GM19099 (cell line): ENCODE measurements at regions not wholly inside any gene's neighbourhood (a gene's known extent, or its start where the extent isn't known, plus 50 kb on each side); places are given as distances from the start of the nearest gene placed in this dataset.

Source experiments
- POLR2A ChIP-seq: IDR thresholded peaks from 3 replicates; pipeline ENCODE4 v1.6.1; 2011; ENCODE audit warnings: low read depth; ENCODE audit not compliant: insufficient read length; ENCODE audit errors: extremely low read depth

DNA sequence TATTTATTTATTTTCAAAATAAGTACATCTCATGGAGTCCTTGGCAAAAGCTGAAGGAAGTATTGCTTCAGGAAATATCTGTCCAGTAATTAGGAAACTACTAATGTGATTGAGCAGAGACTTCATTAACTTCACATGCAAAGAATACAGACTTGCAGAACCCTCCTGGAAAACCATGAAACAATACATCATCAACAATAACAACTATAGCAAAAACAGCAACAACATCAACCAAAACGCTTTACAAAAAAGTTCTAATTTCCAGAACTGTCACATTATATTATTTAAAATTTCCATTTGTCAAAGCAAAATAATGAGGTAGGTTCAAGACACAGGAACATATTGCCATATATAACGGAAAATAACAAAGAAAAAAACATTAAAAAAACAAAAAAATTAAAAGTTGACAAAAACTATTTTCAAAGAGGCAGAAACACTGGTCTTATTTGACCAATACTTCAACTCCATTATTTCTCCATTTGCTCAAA is 79.8 kb upstream of the TOP3B start:
- no peak for TF ChIP-seq POLR2A

DNA sequence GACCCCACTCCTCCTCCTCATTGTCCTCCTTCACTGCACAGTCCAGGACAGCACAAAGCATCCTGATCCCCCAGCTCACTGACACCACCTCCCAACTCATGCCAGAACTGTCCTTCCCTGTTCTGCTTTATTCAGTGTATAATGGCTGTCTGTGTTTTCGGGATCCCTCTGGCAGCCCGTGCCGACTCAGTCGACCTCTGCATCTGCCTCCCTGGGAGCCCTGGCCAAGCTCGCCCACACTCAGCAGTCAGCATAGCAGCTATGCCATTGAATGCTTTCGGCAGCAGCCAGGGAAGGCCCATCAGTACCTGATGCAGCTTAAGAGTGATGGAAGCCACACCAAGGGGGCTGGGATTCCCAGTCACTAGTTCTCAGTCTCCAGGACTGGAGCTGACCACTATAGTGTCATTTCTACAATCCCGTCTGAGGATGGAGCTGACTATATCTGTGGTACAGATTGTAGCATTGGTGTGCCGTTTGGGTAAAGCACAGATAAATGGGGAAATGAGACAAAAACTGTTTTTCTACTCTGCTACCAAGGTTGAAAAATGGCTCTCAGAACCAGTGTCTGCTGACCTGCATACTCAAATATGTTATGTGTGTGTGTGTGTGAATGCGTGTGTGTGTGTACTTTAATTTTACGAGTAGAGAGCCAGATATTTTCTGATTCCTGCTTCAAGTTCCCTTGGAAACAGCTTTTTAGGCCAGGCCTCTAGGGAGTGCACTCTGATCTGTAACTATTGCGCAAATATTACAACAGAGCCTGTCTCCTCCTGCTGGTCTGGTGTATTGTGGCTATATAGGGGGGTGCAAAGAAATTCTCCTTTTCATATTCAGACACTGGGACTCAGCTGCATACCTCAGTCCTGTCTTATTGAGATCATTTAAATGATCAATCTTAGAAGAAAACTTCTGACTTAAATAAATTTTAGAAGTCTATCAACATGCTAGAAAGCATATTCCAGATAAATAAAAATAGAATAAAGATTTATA is 78.8 kb upstream of the TOP3B start:
- no peak for TF ChIP-seq POLR2A

DNA sequence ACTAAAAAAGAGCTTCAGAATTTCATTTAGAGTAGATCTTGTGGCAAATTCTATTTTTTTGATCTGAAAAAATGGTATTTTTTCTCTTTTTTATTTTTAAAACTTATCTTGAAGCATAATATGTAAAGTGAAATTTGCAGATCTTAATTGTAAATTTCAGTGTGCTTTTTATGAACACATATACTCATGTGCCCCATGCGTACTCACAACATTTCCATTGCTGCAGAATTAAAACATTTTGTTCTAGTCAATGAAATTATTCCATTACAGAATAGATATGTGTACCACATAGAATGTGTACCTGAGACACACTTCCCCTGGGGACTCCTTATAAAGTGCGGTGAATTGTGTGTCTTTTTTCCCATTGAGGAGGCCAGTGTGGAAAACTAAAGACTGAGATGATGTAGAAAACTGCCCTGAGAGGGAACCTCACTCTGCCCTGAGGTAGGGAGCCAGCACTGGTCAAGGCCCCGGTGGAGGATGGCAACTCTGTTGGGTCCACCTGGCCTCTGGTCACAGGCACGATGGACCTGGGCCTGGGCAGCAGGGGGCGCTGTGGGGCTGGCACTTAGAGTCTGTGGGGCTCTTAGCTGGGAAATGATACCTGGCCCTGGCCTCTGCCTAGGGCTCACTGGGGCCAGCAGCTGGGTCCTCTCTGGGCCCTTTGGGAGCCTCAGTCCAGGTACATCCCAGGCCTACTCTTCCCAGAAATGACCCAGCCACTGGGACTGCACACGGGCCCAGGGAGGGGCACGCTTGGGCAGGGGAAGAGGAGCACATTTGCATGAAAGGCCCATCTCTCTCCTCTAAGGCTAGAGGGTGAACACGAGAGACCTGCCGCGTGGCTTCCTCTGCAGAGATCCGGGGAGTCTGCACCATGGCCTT is 77.9 kb upstream of the TOP3B start:
- TF ChIP-seq POLR2A: no peak

DNA sequence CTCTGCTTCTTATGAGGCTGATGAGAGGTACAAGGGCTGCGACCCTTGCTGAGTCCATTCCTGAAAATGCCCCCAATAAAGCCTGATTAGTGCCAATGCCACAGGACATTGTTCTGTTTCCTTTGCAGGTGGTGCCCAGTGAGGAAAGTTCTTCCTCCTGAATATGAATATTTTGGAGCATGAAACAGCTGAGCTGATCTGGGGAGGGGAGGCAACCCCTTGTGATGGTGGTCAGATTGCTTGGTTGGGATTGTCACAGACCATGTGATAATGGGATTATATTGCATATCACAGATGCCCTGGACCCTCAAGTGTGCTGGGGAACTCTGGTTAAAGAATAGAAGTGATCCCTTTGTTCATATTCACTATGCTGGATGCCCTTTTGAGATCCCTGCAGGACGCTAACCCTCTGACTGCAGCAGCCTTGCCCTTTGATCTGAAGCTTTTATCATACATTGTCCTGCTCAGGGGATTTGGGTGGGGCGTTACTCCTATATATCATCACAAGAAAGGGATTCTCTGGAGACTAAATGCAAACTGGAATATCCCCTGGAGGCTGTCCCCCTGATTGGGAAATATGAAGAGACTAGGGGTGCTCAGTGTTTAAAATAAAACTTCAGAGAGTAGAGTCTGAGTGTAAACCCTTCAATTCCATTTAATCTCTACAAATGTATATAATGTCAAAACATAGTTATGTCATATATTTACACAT is 76.9 kb upstream of the TOP3B start:
- TF ChIP-seq POLR2A: no peak

DNA sequence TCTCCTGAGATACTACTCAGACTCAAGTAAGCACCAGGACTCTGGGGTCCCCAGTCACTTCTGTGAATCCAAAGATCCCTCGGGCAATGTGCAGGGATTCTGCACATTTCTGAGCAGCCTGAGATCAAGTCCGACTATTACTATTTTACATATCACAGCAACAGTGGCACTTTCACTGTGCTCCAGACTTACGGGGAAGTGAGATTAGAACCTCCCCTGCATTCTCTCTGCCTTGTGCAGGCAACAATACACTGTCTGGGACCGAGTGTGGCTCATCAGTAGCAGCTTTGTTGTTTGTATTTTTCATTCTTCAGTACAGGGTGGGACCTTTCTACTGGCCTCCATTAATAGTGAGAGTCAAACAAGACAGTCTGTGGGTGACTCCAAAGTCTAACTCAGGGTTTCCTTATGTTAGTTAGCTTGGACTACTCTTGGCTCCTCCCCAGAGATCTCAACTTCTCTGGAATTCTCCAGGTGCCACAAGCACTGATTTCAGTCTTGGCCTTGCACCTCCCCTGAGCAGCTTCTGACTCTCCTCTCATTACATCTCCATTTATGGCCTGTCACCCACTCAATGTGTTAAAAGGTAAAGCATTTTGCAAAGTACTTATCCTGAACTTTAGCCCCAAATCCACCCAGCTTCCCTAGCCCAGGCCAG is 76.2 kb upstream of the TOP3B start:
- no peak for TF ChIP-seq POLR2A

DNA sequence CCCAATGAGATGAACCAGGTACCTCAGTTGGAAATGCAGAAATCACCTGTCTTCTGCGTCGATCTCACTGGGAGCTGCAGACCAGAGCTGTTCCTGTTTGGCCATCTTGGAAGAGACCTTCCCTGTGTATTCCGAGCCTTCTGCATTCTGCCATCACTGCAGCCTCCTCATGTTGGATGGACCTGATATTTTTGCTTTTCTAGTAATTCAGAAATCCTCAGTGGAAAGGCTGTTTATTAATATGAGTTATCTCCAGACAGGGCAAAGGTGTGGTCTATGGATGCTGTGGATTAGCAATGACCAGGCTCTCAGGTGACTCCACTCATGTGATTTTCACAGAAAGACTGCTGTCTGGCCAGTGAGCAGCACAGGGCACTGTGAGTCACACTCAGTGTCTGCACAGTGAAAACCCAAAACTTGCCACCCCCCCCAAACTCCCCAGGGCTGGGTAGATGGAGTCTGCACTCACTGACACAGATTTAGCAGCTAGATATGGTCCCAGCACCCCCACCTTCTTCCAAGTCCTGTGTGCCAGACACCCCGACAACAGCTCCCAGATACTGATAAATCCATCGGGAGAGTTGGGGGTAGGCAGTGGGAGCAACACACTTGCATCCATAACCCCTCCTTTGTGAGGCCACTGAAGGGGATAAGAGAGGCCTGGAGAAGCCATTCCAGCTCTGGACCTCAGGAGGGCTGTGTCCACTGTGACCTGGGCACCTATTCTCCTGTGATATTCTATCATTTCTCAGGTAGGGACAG is 75.2 kb upstream of the TOP3B start:
- no peak for TF ChIP-seq POLR2A

DNA sequence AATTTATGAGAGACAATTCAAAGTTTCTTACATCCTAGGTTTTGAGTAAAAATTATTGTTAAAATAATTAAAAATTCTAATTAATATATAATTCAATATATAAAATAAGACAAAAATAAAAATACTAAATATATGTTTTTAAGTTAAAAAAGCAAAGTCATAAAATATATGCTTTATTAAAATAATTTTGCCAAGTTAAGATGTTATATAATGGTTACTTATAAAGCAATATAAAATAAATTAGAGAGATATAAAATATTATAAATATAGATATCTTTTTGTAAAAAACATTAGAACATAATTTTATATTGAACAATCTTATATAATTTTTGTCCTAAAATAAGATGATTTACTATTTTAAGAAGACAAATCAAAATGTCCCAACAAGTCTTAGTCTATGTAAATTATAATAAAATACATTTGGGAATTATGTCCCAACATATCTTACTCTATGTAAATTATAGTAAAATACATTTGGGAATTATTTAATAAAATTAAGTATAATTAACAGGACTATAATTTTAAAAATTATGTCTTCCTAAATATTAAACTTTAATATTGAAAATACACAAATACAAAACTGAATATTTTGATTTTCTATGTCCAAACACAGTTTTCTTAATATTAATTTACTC is 67.7 kb upstream of the TOP3B start:
- no peak for TF ChIP-seq POLR2A

DNA sequence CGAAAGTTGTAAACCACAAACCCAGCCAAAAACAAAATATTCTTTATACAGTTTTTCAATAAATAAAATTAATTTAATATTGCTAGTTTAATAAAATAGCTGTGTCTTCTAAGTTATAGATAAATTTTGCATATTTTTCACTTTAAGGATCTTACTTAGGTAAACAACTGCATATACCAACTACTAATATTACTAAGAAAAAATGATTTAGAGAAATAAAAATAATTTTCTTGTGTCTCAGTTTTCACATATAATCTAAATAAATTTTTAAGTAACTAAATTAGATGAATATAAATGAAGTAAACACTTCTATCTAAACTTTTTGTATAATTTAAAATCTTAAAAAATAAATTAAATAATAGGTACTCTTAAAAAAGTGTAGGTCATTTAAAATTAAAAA is 67.1 kb upstream of the TOP3B start:
- TF ChIP-seq POLR2A: no peak

DNA sequence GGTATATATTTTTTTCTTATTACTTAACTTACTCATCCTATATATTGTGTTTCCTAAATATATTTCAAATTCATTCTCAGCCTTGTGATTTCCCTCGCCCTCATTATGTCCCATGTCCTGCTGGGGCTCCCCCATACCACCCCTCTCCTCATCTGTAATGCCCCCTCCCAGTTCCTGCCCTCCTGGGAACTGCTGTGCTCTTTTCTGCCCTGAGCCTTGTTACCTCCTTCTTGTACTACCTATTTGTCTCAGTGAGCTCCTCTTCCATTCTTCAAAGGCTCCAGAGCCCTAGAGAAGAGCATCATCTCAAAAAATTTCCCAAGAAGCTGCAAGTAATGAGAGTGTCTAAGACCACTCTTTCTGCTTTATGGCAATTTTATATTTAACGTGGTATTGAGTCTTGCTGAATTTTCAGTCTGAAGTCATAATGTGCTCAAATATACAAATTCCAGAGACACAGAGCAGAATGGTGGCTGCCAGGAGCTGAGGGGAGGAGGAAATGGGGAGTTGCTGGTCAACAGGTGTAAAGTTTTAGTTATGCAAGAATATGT is 66.5 kb upstream of the TOP3B start:
- TF ChIP-seq POLR2A: no peak

DNA sequence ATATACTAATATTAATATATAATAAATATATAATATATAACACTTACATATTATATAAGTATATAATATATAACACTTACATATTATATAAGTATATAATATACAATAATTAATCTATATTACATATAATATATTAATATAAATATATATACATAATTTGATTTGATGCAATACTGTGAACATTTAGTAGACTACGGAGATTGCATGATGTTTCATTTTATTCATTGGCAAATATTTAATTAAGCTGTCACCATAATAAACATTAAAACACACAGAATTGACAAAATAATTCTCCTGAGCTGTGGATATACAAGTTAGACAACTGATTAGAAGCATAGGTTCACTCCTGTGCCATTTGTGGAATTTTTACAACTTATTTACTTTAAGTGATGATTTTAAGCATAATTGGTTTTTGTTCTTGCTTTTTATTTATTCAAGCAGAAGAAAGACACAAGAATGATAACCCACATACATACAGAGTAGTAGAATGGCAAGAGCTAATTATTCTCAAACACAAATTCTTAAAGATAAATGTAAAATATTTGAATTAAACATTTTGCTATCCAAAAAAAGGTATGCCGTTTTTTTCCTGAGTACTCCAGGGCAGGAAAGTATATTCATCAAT is 65.8 kb upstream of the TOP3B start:
- TF ChIP-seq POLR2A: no peak

DNA sequence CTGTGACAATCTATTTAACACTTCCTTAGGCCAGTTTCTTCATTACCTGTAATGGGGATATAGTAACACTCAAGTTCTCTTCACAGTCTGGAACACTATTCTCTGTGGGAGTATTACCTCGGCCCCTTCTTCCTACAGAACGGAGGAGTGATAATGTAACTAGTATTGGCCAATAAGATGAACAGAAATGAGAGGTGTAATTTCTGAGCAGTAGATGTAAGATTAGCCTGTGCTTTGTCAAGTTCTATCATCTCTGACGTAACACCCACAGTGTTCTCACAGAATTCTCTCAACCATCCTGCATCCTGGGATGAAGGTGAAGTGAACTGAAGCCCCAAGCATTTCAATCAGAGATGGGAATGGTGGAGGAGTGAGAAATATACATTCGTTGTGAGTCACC is 65.2 kb upstream of the TOP3B start:
- no peak for TF ChIP-seq POLR2A

DNA sequence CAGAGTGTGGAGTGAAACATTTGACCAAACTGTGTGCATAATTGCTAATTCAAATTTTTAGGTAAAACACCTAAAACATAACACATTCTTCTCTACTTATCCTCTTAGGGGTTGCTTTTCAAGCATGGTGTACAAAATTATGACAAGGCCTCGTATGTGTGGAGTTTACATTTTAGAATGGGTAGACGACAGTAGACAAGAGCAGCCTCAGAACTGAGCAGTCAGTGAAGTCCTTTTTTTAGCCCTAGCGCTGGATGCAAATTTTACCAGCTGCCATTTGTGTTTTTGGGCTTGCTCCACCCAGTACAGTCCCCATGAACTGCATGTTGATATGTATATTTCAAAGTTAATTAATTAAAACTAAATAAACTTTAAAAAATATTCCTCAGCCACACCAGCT is 64.7 kb upstream of the TOP3B start:
- TF ChIP-seq POLR2A: no peak
